Subcutaneous abdominal adipose tissue (tissue), 5 donors: ENCODE measurements at regions not wholly inside any gene's neighbourhood (a gene's known extent, or its start where the extent isn't known, plus 50 kb on each side); places are given as distances from the start of the nearest gene placed in this dataset.
"Not testable (repeated sequence)": the region's sequence is repeated elsewhere in the genome, so short reads cannot be mapped to it uniquely, and the experiment has no call there.

ENCODE experiments used
- H3K27ac ChIP-seq: one replicate; pipeline ENCODE4 v1.7.0; 2013; ENCODE audit warnings: low read depth, mild to moderate bottlenecking, inconsistent platforms, low read length, moderate library complexity
- H3K27me3 ChIP-seq, 5 donors: one replicate each; pipeline ENCODE4 v1.7.0; 2013; ENCODE audit warnings: low read length in 5 of 5, inconsistent platforms in 1 of 5; ENCODE audit not compliant: control insufficient read depth in 5 of 5, insufficient read depth in 4 of 5
- H3K36me3 ChIP-seq, 5 donors: one replicate each; pipeline ENCODE4 v1.7.0; 2013; ENCODE audit warnings: low read length in 5 of 5; ENCODE audit not compliant: control insufficient read depth in 5 of 5, insufficient read depth in 5 of 5
- H3K4me1 ChIP-seq, 5 donors: one replicate each; pipeline ENCODE4 v1.7.0; 2013; ENCODE audit warnings: low read length in 5 of 5, mild to moderate bottlenecking in 3 of 5, moderate library complexity in 1 of 5; ENCODE audit not compliant: control insufficient read depth in 5 of 5, insufficient read depth in 5 of 5
- H3K4me3 ChIP-seq, 5 donors: one replicate each; pipeline ENCODE4 v1.7.0; 2013; ENCODE audit warnings: low read length in 5 of 5, low read depth in 1 of 5
- H3K9ac ChIP-seq, 5 donors: one replicate each; pipeline ENCODE4 v1.7.0; 2013; ENCODE audit warnings: low read length in 5 of 5, mild to moderate bottlenecking in 4 of 5, moderate library complexity in 3 of 5
- H3K9me3 ChIP-seq, 5 donors: one replicate each; pipeline ENCODE4 v1.7.0; 2013; ENCODE audit warnings: low read length in 5 of 5; ENCODE audit not compliant: control insufficient read depth in 5 of 5
- donor health status: healthy.
- donor health status: healthy.
- donor health status: healthy.
- donor health status: healthy.
- donor health status: healthy.

DNA sequence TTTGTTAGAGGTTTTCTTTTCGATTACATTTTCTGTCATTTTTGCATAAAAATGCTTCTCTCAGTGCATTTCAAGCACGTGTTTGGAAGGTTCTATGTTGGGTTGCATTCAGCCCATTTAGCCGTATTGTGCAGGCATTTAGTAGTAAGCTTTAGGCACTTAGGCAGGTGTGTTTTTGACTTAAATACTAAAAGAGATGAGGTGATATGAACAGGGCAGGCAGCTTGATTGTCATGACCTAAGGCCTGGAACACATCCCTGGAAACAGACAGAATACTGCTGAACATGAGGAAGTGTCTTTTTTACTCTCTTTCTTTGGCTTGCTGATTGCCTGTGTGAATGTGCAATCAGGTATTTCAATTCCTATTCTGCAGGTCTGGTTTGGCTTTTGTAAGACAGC, 610.5 kb upstream of the MAN1A1 start:
- Histone ChIP-seq H3K9ac (no peak overlapping the region), H3K27me3 (no peaks in the 10 kb centered on the region), H3K36me3 (no peaks in the 10 kb centered on the region), H3K4me1 (peaks cover 0 to 12% (median 0%) of the 10 kb centered on the region in 5 donors), H3K9me3 (no peaks in the 10 kb centered on the region), H3K4me3 (no peak overlapping the region), H3K27ac (no peak overlapping the region)

- Histone ChIP-seq H3K9ac (no peak overlapping the region), H3K9me3 (no peaks in the 10 kb centered on the region), H3K4me1 (peaks cover 0 to 12% (median 0%) of the 10 kb centered on the region in 5 donors), H3K4me3 (no peak overlapping the region), H3K36me3 (no peaks in the 10 kb centered on the region), H3K27ac (no peak overlapping the region), H3K27me3 (no peaks in the 10 kb centered on the region)
These were observed 607.6 kb upstream of the MAN1A1 start for GRCh38 chr6:119957195-119957594.

- Histone ChIP-seq H3K4me1 (no peaks in the 10 kb centered on the region), H3K27ac (no peak overlapping the region), H3K9me3 (peaks cover 0 to 4% (median 0%) of the 10 kb centered on the region in 5 donors), H3K36me3 (no peaks in the 10 kb centered on the region), H3K9ac (no peak overlapping the region), H3K27me3 (no peaks in the 10 kb centered on the region), H3K4me3 (no peak overlapping the region)
These were observed 603.1 kb upstream of the MAN1A1 start for GRCh38 chr6:119952696-119953095.

GRCh38 chr6:119950681-119951080, 601.1 kb upstream of the MAN1A1 start:
- H3K27me3 ChIP-seq = no peaks in the 10 kb centered on the region
- no peak overlapping the region for H3K27ac ChIP-seq
- H3K36me3 ChIP-seq = no peaks in the 10 kb centered on the region
- peaks cover 0 to 4% (median 0%) of the 10 kb centered on the region in 5 donors for H3K9me3 ChIP-seq
- H3K4me1 ChIP-seq = no peaks in the 10 kb centered on the region
- no peak overlapping the region for H3K9ac ChIP-seq
- no peak overlapping the region for H3K4me3 ChIP-seq

- Histone ChIP-seq H3K4me1 (no peaks in the 10 kb centered on the region), H3K27me3 (no peaks in the 10 kb centered on the region), H3K4me3 (no peak overlapping the region), H3K9ac (no peak overlapping the region), H3K9me3 (peaks cover 0 to 4% (median 0%) of the 10 kb centered on the region in 5 donors), H3K27ac (no peak overlapping the region), H3K36me3 (no peaks in the 10 kb centered on the region)
These were observed 592.7 kb upstream of the MAN1A1 start for GRCh38 chr6:119942078-119942752.

- Histone ChIP-seq H3K27me3 (no peaks in the 10 kb centered on the region), H3K4me1 (no peaks in the 10 kb centered on the region)
These were observed 589.2 kb upstream of the MAN1A1 start for GRCh38 chr6:119938752-119939151.

GRCh38 chr6:119934816-119935215, 585.3 kb upstream of the MAN1A1 start:
- Histone ChIP-seq H3K27ac (no peak overlapping the region), H3K4me3 (no peak overlapping the region), H3K9me3 (peaks cover 0 to 4% (median 0%) of the 10 kb centered on the region in 5 donors), H3K4me1 (no peaks in the 10 kb centered on the region), H3K27me3 (no peaks in the 10 kb centered on the region), H3K36me3 (no peaks in the 10 kb centered on the region), H3K9ac (no peak overlapping the region)

More at GRCh38 chr6:119938752-119939151, 589.2 kb upstream of the MAN1A1 start:
- Histone ChIP-seq H3K9ac (no peak overlapping the region), H3K27ac (no peak overlapping the region), H3K36me3 (no peaks in the 10 kb centered on the region), H3K4me3 (no peak overlapping the region), H3K9me3 (peaks cover 0 to 4% (median 0%) of the 10 kb centered on the region in 5 donors)

- no peaks in the 10 kb centered on the region for H3K36me3 ChIP-seq
- no peak overlapping the region for H3K27ac ChIP-seq
These were observed 579.6 kb upstream of the MAN1A1 start for GRCh38 chr6:119929121-119929520.

GRCh38 chr6:119924888-119925287, 575.3 kb upstream of the MAN1A1 start:
- not testable (repeated sequence) for H3K9ac ChIP-seq, H3K27me3 ChIP-seq, H3K4me3 ChIP-seq, H3K36me3 ChIP-seq, H3K4me1 ChIP-seq, H3K27ac ChIP-seq
- peaks cover 5 to 48% (median 28%) of the 10 kb centered on the region in 5 donors for H3K9me3 ChIP-seq

More at GRCh38 chr6:119929121-119929520, 579.6 kb upstream of the MAN1A1 start:
- no peak overlapping the region for H3K4me3 ChIP-seq
- H3K27me3 ChIP-seq = no peaks in the 10 kb centered on the region
- no peaks in the 10 kb centered on the region for H3K4me1 ChIP-seq
- peaks cover 0 to 16% (median 8%) of the 10 kb centered on the region in 5 donors for H3K9me3 ChIP-seq
- no peak overlapping the region for H3K9ac ChIP-seq

- peaks cover 5 to 51% (median 29%) of the 10 kb centered on the region in 5 donors for H3K9me3 ChIP-seq
- H3K4me1 ChIP-seq = no peaks in the 10 kb centered on the region
- no peak overlapping the region for H3K27ac ChIP-seq
- no peak overlapping the region for H3K4me3 ChIP-seq
- H3K27me3 ChIP-seq = no peaks in the 10 kb centered on the region
- no peak overlapping the region for H3K9ac ChIP-seq
- H3K36me3 ChIP-seq = no peaks in the 10 kb centered on the region
These were observed 573.3 kb upstream of the MAN1A1 start for GRCh38 chr6:119922814-119923213.
